ENCODE measurements at regions not wholly inside any gene's neighbourhood (a gene's known extent, or its start where the extent isn't known, plus 50 kb on each side); places are given as distances from the start of the nearest gene placed in this dataset.

- in situ Hi-C loops (cut with MboI; ENCODE audit: low sequenced_read_pairs) = loop anchor here (25.0 kb wide), 2 partner anchors 573 to 648 kb away; partner anchors contain the start of genes BDH2, SLC9B1 and SLC9B2
These were observed 61.9 kb upstream of the NFKB1 start for GRCh38 chr4:102439236-102439614.

GRCh38 chr4:102439812-102440211 lies 61.3 kb upstream of the NFKB1 start:
- in situ Hi-C loops (cut with MboI; ENCODE audit: low sequenced_read_pairs) = loop anchor here (25.0 kb wide), 2 partner anchors 572 to 647 kb away; partner anchors contain the start of genes BDH2, SLC9B1 and SLC9B2

- in situ Hi-C loops (cut with MboI; ENCODE audit: low sequenced_read_pairs) = loop anchor here (25.0 kb wide), 2 partner anchors 572 to 647 kb away; partner anchors contain the start of genes BDH2, SLC9B1 and SLC9B2
These were observed 60.7 kb upstream of the NFKB1 start for GRCh38 chr4:102440498-102440897.

GRCh38 chr4:102441978-102442911 lies 58.9 kb upstream of the NFKB1 start:
- in situ Hi-C loops (cut with MboI; ENCODE audit: low sequenced_read_pairs) = loop anchor here (25.0 kb wide), 2 partner anchors 570 to 645 kb away; partner anchors contain the start of genes BDH2, SLC9B1 and SLC9B2

- in situ Hi-C loops (cut with MboI; ENCODE audit: low sequenced_read_pairs) = loop anchor here (25.0 kb wide), 2 partner anchors 568 to 643 kb away; partner anchors contain the start of genes BDH2, SLC9B1 and SLC9B2
These were observed 56.4 kb upstream of the NFKB1 start for GRCh38 chr4:102444752-102445151.

GRCh38 chr4:102445213-102445612 lies 55.9 kb upstream of the NFKB1 start:
- in situ Hi-C loops (cut with MboI; ENCODE audit: low sequenced_read_pairs) = loop anchor here (25.0 kb wide), 2 partner anchors 567 to 642 kb away; partner anchors contain the start of genes BDH2, SLC9B1 and SLC9B2

- in situ Hi-C loops (cut with MboI; ENCODE audit: low sequenced_read_pairs) = loop anchor here (25.0 kb wide), 2 partner anchors 565 to 640 kb away; partner anchors contain the start of genes BDH2, SLC9B1 and SLC9B2
These were observed 53.7 kb upstream of the NFKB1 start for GRCh38 chr4:102447413-102447812.

GRCh38 chr4:102449751-102450352 lies 51.3 kb upstream of the NFKB1 start:
- in situ Hi-C loops (cut with MboI; ENCODE audit: low sequenced_read_pairs) = loop anchor here (10.0 to 25.0 kb wide), 3 partner anchors 175 to 637 kb away; partner anchors contain the start of genes BDH2, SLC9B1 and SLC9B2

- in situ Hi-C loops (cut with MboI; ENCODE audit: low sequenced_read_pairs) = loop anchor here (10.0 kb wide), 1 partner anchor 174 kb away; no protein-coding TSS in a partner anchor
These were observed 49.9 kb upstream of the NFKB1 start for GRCh38 chr4:102451266-102451665.

Data from HL-60/S4 (cell line).